ENCODE measurements at regions not wholly inside any gene's neighbourhood (a gene's known extent, or its start where the extent isn't known, plus 50 kb on each side); places are given as distances from the start of the nearest gene placed in this dataset.

DNA sequence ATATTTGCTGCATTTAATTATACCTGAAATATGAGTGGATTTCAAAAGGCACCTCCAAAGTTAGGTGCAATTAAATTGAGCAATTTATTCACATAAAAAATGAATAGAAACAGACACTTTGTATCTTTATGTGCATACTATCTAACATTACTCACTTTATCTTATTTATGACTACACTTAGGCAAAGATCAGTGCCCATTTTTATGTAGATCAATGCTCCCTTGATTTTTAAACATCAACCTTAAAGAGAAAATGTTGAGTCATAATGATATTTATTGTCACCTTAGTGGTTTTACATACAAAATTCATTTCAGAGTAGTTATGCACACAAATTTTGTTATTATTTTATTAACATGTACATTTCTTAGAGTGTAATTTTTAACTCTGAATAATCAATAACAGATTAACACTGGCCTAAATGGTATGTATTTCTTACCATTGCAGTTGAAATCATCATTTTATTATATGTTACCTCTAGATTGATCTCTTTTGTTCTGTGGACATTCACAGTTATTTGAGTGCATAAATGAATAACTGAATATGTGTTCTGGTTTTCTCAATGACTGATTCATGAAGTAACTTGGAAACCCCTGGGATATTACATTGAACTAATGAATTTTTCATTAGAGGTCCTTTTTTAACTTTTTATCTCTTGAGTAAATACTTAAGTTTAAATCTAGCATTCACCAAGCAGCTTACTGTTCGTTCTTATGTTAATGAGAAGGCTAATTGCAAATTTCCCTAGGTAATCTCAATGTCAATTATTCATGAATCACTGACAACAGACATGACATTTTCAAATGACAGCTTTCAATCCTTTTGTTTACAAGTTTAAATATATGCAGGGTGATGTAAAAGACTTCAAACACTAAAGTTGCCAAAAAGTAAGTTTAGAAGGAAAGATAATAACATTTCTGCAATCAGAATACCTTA is 1182.0 kb upstream of the PABPC4L start:
- TF ChIP-seq CTCF (IDR thresholded peaks at IDR 0.05; ENCODE audit: insufficient read depth, low read length, poor library complexity, severe bottlenecking) (no peak), EZH2phosphoT487 (conservative IDR thresholded peaks at IDR 0.05; ENCODE audit: low read length) (no peak)

Measured in SU-DHL-6 (cell line).